ENCODE measurements at regions not wholly inside any gene's neighbourhood (a gene's known extent, or its start where the extent isn't known, plus 50 kb on each side); places are given as distances from the start of the nearest gene placed in this dataset.

DNA sequence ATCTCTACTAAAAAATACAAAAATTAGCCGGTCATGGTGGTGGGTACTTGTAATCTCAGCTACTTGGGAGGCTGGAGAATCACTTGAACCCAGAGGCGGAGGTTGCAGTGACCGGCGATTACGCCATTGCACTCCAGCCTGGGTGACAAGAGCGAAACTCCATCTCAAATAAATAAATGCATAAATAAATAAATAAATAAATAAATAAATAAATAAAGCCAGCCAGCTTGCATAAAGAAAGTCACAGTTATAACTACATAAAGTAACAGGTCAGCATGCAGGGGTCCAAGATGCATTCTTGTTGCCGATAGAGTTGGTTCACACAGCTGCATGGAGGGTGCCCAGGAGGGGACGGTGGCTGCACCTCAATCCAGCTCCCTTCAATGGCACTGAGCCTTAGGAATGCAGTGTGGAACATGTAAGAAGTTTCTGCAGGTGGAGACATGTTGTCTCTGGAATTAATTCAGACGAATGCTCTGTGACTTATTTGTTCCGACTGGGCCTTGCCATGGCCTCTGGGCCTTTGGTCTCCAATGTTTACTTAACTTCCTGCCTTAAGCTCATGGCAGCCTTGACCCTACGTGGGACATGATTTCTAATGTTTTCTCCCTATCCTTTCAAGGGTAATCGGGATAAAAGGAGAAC is 159.6 kb upstream of the PRKCQ start:
- TF ChIP-seq, protein P1, sequence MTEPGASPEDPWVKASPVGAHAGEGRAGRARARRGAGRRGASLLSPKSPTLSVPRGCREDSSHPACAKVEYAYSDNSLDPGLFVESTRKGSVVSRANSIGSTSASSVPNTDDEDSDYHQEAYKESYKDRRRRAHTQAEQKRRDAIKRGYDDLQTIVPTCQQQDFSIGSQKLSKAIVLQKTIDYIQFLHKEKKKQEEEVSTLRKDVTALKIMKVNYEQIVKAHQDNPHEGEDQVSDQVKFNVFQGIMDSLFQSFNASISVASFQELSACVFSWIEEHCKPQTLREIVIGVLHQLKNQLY (CRISPR knock-in tag; IDR thresholded peaks at IDR 0.05), result no peak
- TF ChIP-seq MYBL2 (CRISPR knock-in tag; IDR thresholded peaks at IDR 0.05) (no peak), GABPB1 (CRISPR knock-in tag; IDR thresholded peaks at IDR 0.05) (no peak), ZNF396 (CRISPR knock-in tag; IDR thresholded peaks at IDR 0.05; ENCODE audit: borderline replicate concordance) (no peak), CREM (CRISPR knock-in tag; IDR thresholded peaks at IDR 0.05) (no peak)
- TF ChIP-seq, protein P2, sequence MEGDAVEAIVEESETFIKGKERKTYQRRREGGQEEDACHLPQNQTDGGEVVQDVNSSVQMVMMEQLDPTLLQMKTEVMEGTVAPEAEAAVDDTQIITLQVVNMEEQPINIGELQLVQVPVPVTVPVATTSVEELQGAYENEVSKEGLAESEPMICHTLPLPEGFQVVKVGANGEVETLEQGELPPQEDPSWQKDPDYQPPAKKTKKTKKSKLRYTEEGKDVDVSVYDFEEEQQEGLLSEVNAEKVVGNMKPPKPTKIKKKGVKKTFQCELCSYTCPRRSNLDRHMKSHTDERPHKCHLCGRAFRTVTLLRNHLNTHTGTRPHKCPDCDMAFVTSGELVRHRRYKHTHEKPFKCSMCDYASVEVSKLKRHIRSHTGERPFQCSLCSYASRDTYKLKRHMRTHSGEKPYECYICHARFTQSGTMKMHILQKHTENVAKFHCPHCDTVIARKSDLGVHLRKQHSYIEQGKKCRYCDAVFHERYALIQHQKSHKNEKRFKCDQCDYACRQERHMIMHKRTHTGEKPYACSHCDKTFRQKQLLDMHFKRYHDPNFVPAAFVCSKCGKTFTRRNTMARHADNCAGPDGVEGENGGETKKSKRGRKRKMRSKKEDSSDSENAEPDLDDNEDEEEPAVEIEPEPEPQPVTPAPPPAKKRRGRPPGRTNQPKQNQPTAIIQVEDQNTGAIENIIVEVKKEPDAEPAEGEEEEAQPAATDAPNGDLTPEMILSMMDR (IDR thresholded peaks at IDR 0.05), result no peak
- TF ChIP-seq, protein P3, sequence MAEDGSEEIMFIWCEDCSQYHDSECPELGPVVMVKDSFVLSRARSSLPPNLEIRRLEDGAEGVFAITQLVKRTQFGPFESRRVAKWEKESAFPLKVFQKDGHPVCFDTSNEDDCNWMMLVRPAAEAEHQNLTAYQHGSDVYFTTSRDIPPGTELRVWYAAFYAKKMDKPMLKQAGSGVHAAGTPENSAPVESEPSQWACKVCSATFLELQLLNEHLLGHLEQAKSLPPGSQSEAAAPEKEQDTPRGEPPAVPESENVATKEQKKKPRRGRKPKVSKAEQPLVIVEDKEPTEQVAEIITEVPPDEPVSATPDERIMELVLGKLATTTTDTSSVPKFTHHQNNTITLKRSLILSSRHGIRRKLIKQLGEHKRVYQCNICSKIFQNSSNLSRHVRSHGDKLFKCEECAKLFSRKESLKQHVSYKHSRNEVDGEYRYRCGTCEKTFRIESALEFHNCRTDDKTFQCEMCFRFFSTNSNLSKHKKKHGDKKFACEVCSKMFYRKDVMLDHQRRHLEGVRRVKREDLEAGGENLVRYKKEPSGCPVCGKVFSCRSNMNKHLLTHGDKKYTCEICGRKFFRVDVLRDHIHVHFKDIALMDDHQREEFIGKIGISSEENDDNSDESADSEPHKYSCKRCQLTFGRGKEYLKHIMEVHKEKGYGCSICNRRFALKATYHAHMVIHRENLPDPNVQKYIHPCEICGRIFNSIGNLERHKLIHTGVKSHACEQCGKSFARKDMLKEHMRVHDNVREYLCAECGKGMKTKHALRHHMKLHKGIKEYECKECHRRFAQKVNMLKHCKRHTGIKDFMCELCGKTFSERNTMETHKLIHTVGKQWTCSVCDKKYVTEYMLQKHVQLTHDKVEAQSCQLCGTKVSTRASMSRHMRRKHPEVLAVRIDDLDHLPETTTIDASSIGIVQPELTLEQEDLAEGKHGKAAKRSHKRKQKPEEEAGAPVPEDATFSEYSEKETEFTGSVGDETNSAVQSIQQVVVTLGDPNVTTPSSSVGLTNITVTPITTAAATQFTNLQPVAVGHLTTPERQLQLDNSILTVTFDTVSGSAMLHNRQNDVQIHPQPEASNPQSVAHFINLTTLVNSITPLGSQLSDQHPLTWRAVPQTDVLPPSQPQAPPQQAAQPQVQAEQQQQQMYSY (CRISPR knock-in tag; IDR thresholded peaks at IDR 0.05), result no peak
